NCI-H446 treated with DMSO at 0.1 percent for 48 hours (cell line): ENCODE measurements at regions not wholly inside any gene's neighbourhood (a gene's known extent, or its start where the extent isn't known, plus 50 kb on each side); places are given as distances from the start of the nearest gene placed in this dataset.
"Not testable (repeated sequence)": the region's sequence is repeated elsewhere in the genome, so short reads cannot be mapped to it uniquely, and the experiment has no call there.

ENCODE experiments used
- DNase-seq: peaks from one replicate; lab custom pipeline; 2025; lab: John Stamatoyannopoulos, UW

DNA sequence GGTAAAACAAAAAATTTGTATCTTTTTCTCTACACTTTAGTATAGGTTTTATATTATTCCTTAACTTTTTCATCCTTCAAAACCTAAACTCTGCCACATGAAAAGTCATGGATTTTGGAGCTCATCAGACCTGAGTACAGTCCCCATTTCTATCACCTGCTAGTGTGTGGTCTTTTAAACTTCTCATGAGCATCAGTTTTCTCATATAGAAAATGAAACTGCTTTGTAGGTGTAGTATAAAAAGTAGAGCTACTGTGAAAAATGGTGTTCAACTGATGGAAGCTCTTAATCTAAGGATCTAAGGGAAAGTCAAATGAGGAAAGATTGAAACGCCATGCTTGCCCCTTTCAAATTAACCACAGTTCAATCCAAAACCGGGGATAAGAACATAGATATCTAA is 686.5 kb downstream of the MECOM start:
- no peak for DNase-seq

- DNase-seq, result no peak
Measured at GRCh38 chr3:168975576-168975975, 687.9 kb downstream of the MECOM start.

GRCh38 chr3:168974617-168975403 is 688.7 kb downstream of the MECOM start:
- DNase-seq, result peak; percentile 55

DNA sequence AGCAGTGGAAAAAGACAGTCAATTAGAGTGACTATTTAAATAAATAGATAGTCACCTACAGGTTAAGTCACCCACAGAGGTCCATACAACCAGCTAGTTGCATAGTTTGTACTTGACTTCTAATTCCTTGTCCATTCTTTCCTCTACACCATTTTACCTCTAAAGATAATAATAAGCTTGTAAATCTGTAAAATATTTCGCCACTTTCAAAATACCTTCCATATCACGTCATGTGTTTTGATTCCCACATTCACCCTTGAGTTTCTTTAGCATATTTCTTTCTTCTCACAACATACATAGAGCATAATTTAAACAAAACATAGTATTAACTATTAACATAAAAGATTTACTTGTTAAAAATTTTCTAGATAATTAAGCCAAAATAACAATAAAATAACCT is 689.6 kb downstream of the MECOM start:
- no peak for DNase-seq

- no peak for DNase-seq
Measured at GRCh38 chr3:168973206-168973605, 690.3 kb downstream of the MECOM start.

GRCh38 chr3:168968609-168969008 is 694.9 kb downstream of the MECOM start:
- DNase-seq, result no peak

DNA sequence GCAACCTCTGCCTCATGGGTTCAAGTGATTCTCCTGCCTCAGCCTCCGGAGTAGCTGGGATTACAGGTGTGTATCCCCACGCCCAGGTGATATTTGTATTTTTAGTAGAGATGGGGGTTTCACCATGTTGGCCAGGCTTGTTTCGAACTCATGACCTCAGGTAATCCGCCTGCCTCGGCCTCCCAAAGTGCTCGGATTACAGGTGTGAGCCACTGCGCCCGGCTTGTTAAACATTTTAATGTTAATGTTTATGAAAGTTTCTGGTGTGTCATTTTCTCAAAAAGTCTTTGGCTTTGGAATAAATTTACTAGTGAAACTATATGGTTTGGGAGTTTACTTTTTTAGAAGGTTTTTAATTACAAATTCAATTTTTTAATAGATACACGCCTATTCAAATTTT is 698.8 kb downstream of the MECOM start:
- no peak for DNase-seq

DNA sequence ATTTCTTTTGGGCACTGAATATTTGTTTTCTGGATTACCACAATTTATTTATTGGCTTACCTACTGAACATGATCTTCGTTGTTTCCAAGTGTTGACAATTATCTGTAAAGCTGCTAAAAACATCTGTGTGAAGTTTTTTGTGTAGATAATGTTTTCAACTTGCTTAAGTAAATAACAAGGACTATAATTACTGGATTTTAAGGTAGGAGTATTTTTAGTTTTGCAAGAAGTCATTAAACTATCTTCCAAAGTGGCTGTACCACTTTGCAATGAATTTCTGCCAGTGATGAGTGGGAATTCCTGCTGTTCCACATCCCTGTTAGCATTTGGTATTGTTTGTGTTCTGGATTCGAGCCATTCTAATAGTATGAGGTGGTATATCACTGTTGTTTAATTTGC is 702.2 kb downstream of the MECOM start:
- no peak for DNase-seq

- DNase-seq, result no peak
Measured at GRCh38 chr3:168959731-168960130, 703.8 kb downstream of the MECOM start.

GRCh38 chr3:168958466-168958865 is 705.0 kb downstream of the MECOM start:
- no peak for DNase-seq

- no peak for DNase-seq
Measured at GRCh38 chr3:168956076-168956475, 707.4 kb downstream of the MECOM start.

GRCh38 chr3:168952551-168952950 is 711.0 kb downstream of the MECOM start:
- DNase-seq, result peak; percentile 7

DNA sequence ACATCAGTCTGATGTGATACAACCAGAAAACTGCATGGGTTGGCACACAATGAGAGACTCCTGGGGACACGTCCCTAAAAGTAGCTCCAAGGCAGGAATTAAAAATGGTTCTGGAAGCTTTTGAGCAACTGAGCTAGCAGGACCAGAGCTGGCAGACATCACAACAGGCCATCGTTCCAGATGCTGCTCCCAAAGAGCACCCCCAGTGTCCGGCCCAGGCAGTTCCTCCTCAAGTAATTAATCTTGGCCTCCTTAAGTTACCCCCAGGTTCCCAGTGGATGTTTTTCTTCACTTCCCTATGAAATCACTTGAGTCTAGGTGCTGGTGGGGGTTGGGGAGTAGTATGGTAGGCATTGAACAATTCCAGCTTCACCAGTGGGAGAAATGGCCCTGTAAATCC is 711.6 kb downstream of the MECOM start:
- no peak for DNase-seq

GRCh38 chr3:168951368-168951767 is 712.1 kb downstream of the MECOM start:
- DNase-seq, result no peak

- DNase-seq, result no peak
Measured at GRCh38 chr3:168950622-168951021, 712.9 kb downstream of the MECOM start.

DNA sequence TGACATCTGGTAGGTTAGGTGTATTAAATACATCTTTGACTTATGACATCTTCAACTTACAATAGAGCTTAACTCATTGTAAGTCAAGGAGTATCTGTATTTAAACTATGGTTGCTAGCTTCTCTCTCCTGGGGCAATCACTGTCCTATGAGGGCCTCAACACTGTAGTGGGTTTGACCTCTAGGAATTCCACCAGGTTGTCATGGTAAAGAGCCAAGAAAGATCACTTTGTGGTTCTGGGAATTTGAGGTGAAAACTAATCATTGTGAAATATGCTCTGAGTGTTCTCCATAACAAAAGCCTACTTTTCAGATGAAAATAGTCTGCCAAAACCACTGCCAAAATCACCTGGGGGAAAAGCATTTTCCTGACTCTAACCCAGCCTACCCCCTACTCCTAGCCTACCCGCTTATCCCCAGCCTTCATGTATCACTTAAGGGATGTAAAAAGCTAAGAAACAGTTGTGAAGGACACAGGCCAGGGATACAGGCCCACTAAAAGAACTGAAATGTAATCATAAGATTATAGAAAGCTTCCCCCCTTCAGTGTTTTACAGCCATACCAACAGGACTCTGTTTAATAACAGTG is 723.8 kb downstream of the MECOM start:
- no peak for DNase-seq

DNA sequence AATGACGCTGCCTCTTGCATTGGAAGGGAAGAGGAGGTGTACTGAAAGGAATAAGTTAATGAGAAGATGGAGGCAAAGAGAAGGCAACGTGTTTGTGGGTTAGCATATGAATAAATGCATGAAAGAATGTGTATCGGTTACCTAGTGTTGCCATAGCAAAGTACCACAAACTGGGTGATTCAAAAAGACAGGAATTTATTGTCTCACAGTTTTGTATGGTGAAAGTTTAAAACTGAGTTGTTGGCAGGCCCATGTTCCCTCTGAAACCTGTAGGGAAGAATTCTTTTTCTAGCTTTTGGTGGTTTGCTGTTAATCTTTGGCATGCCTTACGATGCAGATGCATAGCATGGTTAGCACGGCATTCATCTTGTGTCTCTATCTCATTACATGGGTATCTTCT is 729.9 kb downstream of the MECOM start:
- no peak for DNase-seq

- not testable (repeated sequence) for DNase-seq
Measured at GRCh38 chr3:168929997-168930396, 733.5 kb downstream of the MECOM start.

GRCh38 chr3:168926426-168926825 is 737.1 kb downstream of the MECOM start:
- no peak for DNase-seq

- DNase-seq, result no peak
Measured at GRCh38 chr3:168925568-168925967, 737.9 kb downstream of the MECOM start.

DNA sequence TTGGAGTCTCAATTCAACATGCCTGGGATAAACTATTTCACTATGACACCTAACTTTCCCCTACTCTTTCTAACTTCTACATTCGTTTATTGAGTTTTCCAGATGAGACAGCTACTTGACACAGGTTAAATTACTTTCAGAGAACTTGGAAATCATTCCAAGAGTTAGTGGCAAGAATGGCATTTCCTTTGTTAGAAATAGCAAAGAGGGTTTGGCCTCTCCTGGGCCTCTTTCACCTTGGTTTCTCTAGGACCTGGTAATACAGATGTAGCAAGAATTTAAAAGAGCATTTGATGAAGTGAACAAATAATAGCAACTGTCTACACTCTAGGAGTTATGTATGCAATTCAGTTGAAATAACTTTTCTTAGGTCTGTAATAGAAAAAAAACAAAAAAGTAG is 748.9 kb downstream of the MECOM start:
- DNase-seq, result no peak

DNA sequence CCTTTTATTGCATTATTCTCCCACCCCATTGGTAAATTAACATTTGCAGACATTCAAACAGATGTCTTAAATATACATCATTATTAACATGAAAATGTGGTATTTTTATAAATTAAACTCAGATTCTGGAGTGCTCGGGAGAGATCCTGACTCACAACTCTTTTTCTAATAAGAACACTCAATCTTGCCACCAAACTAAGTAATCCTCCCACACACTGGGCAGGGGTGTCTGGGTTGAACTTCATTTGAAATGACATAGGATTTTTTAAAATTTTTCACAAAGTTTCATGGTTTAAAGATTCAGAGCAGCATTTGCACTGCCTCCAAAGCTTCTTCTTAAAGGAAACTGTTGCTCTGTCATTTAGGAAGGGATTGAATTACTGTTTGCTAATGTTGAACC is 754.3 kb downstream of the MECOM start:
- DNase-seq, result no peak

GRCh38 chr3:168895419-168895818 is 768.1 kb downstream of the MECOM start:
- no peak for DNase-seq

GRCh38 chr3:168894214-168894613 is 769.3 kb downstream of the MECOM start:
- DNase-seq, result no peak
